Esophagus squamous epithelium (tissue), 5 donors: ENCODE measurements at regions not wholly inside any gene's neighbourhood (a gene's known extent, or its start where the extent isn't known, plus 50 kb on each side); places are given as distances from the start of the nearest gene placed in this dataset.

Experiments used
- DNase-seq: peaks from one replicate; lab custom pipeline; 2025; lab: John Stamatoyannopoulos, UW
- H3K27ac ChIP-seq, 4 donors: fragments of 200-600 bp; sonication (generic); one replicate each; pipeline ENCODE4 v1.5.1; 2016 to 2019; ENCODE audit warnings: mild to moderate bottlenecking in 1 of 4
- H3K27me3 ChIP-seq, 4 donors: fragments of 200-600 bp; sonication (generic); 1 replicate in 3 of 4; 2 replicates in 1 of 4; pipeline versions ENCODE4 v1.5.1 to v1.6.0; 2017 to 2021; ENCODE audit warnings: antibody characterized with exemption in 1 of 4
- H3K36me3 ChIP-seq, 3 donors: fragments of 200-600 bp; sonication (generic); one replicate each; pipeline ENCODE4 v1.5.1; 2016 to 2019
- H3K4me1 ChIP-seq, 3 donors: fragments of 200-600 bp; sonication (generic); one replicate each; pipeline ENCODE4 v1.5.1; 2017 to 2019
- H3K4me3 ChIP-seq, 4 donors: fragments of 200-600 bp; sonication (generic); 1 replicate in 3 of 4; 2 replicates in 1 of 4; pipeline ENCODE4 v1.5.1; 2016 to 2019; ENCODE audit warnings: mild to moderate bottlenecking in 2 of 4, moderate library complexity in 1 of 4
- H3K9me3 ChIP-seq, 3 donors: fragments of 200-600 bp; sonication (generic); one replicate each; pipeline ENCODE4 v1.5.1; 2016 to 2019
- CTCF ChIP-seq, 6 experiments: fragments of 450-650 bp in 4 of 6; fragments of 200-600 bp in 2 of 6; sonication (generic) in 2 of 6; IDR thresholded peaks; one replicate each; pipeline ENCODE4 v1.5.1; 2016 to 2019; ENCODE audit warnings: antibody characterized with exemption in 6 of 6, mild to moderate bottlenecking in 4 of 6, moderate library complexity in 4 of 6
- POLR2A ChIP-seq, 4 donors: fragments of 450-650 bp; IDR thresholded peaks; one replicate each; pipeline ENCODE4 v1.6.1; 2017; ENCODE audit warnings: antibody characterized with exemption in 4 of 4, mild to moderate bottlenecking in 4 of 4, moderate library complexity in 3 of 4
- WGBS, 2 donors: methylation state at CpG; one replicate each; pipeline ENCODE4 v1.1.5; 2018; 5-methylcytosine and 5-hydroxymethylcytosine counted together
- intact Hi-C: fragments of 100-400 bp; cut with DNase I; formaldehyde crosslinking; loops from one replicate; pipeline ENCODE4 v1.15.0; 2022
- donor health status: DM: yes; HTN: yes; CAD: no.

GRCh38 chr13:104657196-104657595 lies 1591.0 kb upstream of the SLC10A2 start:
- no peaks in the 10 kb centered on the region for H3K36me3 ChIP-seq
- intact Hi-C loops, result no loop called here
- DNase-seq, result no peak
- no peaks in the 10 kb centered on the region for H3K27me3 ChIP-seq
- no peak overlapping the region for H3K4me3 ChIP-seq
- TF ChIP-seq POLR2A (IDR thresholded peaks at IDR 0.05) (no peak), CTCF (IDR thresholded peaks at IDR 0.05) (no peak)
- no peaks in the 10 kb centered on the region for H3K4me1 ChIP-seq
- WGBS, 2 donors, result 85 to 94% methylated on average over 1 of the region's 1 CpG
- H3K27ac ChIP-seq, result no peak overlapping the region
- H3K9me3 ChIP-seq, result no peaks in the 10 kb centered on the region

- Histone ChIP-seq H3K27ac (no peak overlapping the region), H3K9me3 (no peaks in the 10 kb centered on the region), H3K36me3 (no peaks in the 10 kb centered on the region), H3K27me3 (no peaks in the 10 kb centered on the region), H3K4me3 (no peak overlapping the region), H3K4me1 (no peaks in the 10 kb centered on the region)
- DNase-seq, result no peak
- WGBS, 2 donors, result 87% methylated on average over 12 of the region's 12 CpGs
- TF ChIP-seq CTCF (IDR thresholded peaks at IDR 0.05) (no peak), POLR2A (IDR thresholded peaks at IDR 0.05) (no peak)
- intact Hi-C loops, result no loop called here
Measured at GRCh38 chr13:104650431-104650830, 1584.2 kb upstream of the SLC10A2 start.

- TF ChIP-seq POLR2A (IDR thresholded peaks at IDR 0.05), result no peak
- TF ChIP-seq CTCF (IDR thresholded peaks at IDR 0.05), result no peak
- H3K4me1 ChIP-seq, result no peaks in the 10 kb centered on the region
- WGBS, 2 donors, result 67 to 85% methylated on average over 11 of the region's 11 CpGs
- no peak overlapping the region for H3K4me3 ChIP-seq
- no peak overlapping the region for H3K27ac ChIP-seq
- DNase-seq, result no peak
- intact Hi-C loops, result no loop called here
- H3K36me3 ChIP-seq, result no peaks in the 10 kb centered on the region
- H3K9me3 ChIP-seq, result no peaks in the 10 kb centered on the region
- no peaks in the 10 kb centered on the region for H3K27me3 ChIP-seq
Measured at GRCh38 chr13:104648291-104648690, 1582.1 kb upstream of the SLC10A2 start.

GRCh38 chr13:104645786-104646185 lies 1579.6 kb upstream of the SLC10A2 start:
- Histone ChIP-seq H3K27me3 (no peaks in the 10 kb centered on the region), H3K4me3 (no peak overlapping the region), H3K27ac (no peak overlapping the region), H3K4me1 (no peaks in the 10 kb centered on the region), H3K9me3 (no peaks in the 10 kb centered on the region), H3K36me3 (no peaks in the 10 kb centered on the region)
- TF ChIP-seq POLR2A (IDR thresholded peaks at IDR 0.05) (no peak), CTCF (IDR thresholded peaks at IDR 0.05) (no peak)
- WGBS, 2 donors, result 81 to 84% methylated on average over 4 of the region's 4 CpGs
- intact Hi-C loops, result no loop called here
- DNase-seq, result no peak

GRCh38 chr13:104641309-104641708 lies 1575.1 kb upstream of the SLC10A2 start:
- Histone ChIP-seq H3K27ac (no peak overlapping the region), H3K4me1 (no peaks in the 10 kb centered on the region), H3K27me3 (no peaks in the 10 kb centered on the region), H3K9me3 (no peaks in the 10 kb centered on the region), H3K36me3 (no peaks in the 10 kb centered on the region), H3K4me3 (no peak overlapping the region)
- DNase-seq, result no peak
- TF ChIP-seq CTCF (IDR thresholded peaks at IDR 0.05) (no peak), POLR2A (IDR thresholded peaks at IDR 0.05) (no peak)
- 46 to 77% methylated on average over 5 of the region's 5 CpGs for WGBS, 2 donors
- intact Hi-C loops, result no loop called here
